GM06990 (cell line): ENCODE measurements at regions not wholly inside any gene's neighbourhood (a gene's known extent, or its start where the extent isn't known, plus 50 kb on each side); places are given as distances from the start of the nearest gene placed in this dataset.

ENCODE experiments used
- DNase-seq: peaks from one replicate; pipeline ENCODE4 v3.0.0-alpha.2; 2011; ENCODE audit not compliant: insufficient read length; ENCODE audit errors: extremely low read depth
- H3K27me3 ChIP-seq: replicated peaks from 2 replicates; pipeline ENCODE4 v1.6.0; 2011; ENCODE audit warnings: low read length; ENCODE audit not compliant: control insufficient read depth, insufficient read depth
- H3K36me3 ChIP-seq: 2 replicates; pipeline ENCODE4 v1.5.1; 2011; ENCODE audit warnings: low read length; ENCODE audit not compliant: control insufficient read depth, insufficient read depth
- H3K4me3 ChIP-seq: replicated peaks from 2 replicates; pipeline ENCODE4 v1.5.1; 2011; ENCODE audit warnings: low read depth, mild to moderate bottlenecking, control low read depth, low read length
- CTCF ChIP-seq: IDR thresholded peaks from 2 replicates; pipeline ENCODE4 v1.5.1; 2011; ENCODE audit warnings: low read length, control low read depth, mild to moderate bottlenecking, inconsistent platforms; ENCODE audit not compliant: insufficient read depth, poor library complexity, severe bottlenecking

GRCh38 chr2:12286347-12286746 lies 430.4 kb upstream of the TRIB2 start:
- Histone ChIP-seq H3K36me3 (no peaks in the 10 kb centered on the region), H3K4me3 (no peak overlapping the region), H3K27me3 (no peaks in the 10 kb centered on the region)
- DNase-seq: no peak
- no peak for TF ChIP-seq CTCF

GRCh38 chr2:12287220-12287751 lies 429.4 kb upstream of the TRIB2 start:
- no peak overlapping the region for H3K4me3 ChIP-seq
- no peaks in the 10 kb centered on the region for H3K27me3 ChIP-seq
- no peak for DNase-seq
- no peaks in the 10 kb centered on the region for H3K36me3 ChIP-seq
- no peak for TF ChIP-seq CTCF

- Histone ChIP-seq H3K27me3 (no peaks in the 10 kb centered on the region), H3K4me3 (no peak overlapping the region), H3K36me3 (no peaks in the 10 kb centered on the region)
- no peak for DNase-seq
- TF ChIP-seq CTCF: no peak
These were observed 428.7 kb upstream of the TRIB2 start for GRCh38 chr2:12288048-12288447.

GRCh38 chr2:12289120-12289802 lies 427.5 kb upstream of the TRIB2 start:
- Histone ChIP-seq H3K36me3 (no peaks in the 10 kb centered on the region), H3K4me3 (no peak overlapping the region), H3K27me3 (no peaks in the 10 kb centered on the region)
- TF ChIP-seq CTCF: no peak
- DNase-seq: no peak

DNA sequence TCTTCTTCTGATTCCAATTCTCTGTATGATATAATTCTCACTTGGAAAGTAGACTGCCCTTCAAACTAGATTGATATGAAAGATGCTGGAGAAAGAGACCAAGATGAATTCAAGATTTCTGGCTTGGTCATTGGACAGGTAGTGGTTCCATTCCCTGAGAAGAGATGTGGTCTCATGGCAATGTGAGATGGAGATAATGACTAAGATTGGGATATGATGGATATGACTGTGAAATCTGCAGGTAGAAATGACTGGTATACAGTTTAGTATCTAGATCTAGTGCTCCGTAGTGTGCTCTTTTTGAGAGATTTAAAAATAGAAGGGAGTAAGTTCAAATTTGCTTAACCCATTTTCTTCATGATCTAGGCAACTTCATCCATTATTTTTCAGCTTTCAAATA lies 425.4 kb upstream of the TRIB2 start:
- Histone ChIP-seq H3K27me3 (no peaks in the 10 kb centered on the region), H3K4me3 (no peak overlapping the region), H3K36me3 (no peaks in the 10 kb centered on the region)
- DNase-seq: no peak
- TF ChIP-seq CTCF: no peak

DNA sequence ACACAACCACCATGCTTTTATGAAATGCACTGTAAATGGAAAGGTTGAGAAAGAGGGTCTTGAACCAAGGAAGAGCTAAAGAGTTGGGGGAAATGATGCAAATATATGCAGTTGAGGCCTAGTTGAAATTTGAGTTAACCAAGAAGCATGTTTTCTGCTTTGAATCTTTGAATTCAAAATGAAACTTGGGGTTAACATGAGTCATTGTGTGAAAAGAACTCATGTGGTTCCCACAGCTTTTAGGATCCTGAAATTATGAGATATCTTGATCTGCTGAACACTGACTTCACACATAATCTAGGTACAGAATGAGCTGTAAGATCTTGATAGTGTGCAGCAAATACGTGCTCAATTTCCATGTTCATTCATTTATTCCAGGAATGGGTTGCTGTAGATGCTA lies 422.9 kb upstream of the TRIB2 start:
- TF ChIP-seq CTCF: no peak
- Histone ChIP-seq H3K36me3 (no peaks in the 10 kb centered on the region), H3K4me3 (no peak overlapping the region), H3K27me3 (no peaks in the 10 kb centered on the region)
- DNase-seq: peak; percentile 72
